PC-9 (cell line): ENCODE measurements at regions not wholly inside any gene's neighbourhood (a gene's known extent, or its start where the extent isn't known, plus 50 kb on each side); places are given as distances from the start of the nearest gene placed in this dataset.

ENCODE experiments used
- BruUV-seq: library from RNA; stranded (reverse); fragments of 400-500 nt; replicated peaks from 2 replicates; lab custom pipeline; 2021; lab: Mats Ljungman, UMichigan
- CTCF ChIA-PET: fragments of 300-600 bp; sonication (Branson Sonifier 250); formaldehyde crosslinking; loops from one replicate; lab custom pipeline; 2022; ENCODE audit warnings: antibody characterized with exemption; lab: Charles Lee
- POLR2A ChIA-PET: fragments of 300-600 bp; sonication (Branson Sonifier 250); formaldehyde crosslinking; loops from one replicate; lab custom pipeline; 2022; ENCODE audit warnings: antibody characterized with exemption; ENCODE audit not compliant: unreplicated experiment; lab: Charles Lee
- DNase-seq, 2 experiments: peaks; one replicate each; pipeline versions ENCODE4 v3.0.0 to v3.0.0-alpha.2; 2015 to 2022; ENCODE audit warnings: mixed read lengths in 1 of 2
- H2AFZ ChIP-seq: fragments of 200-600 bp; sonication (generic); 2 replicates; pipeline ENCODE4 v1.8.1; 2017; ENCODE audit warnings: antibody characterized with exemption
- H3F3A ChIP-seq: fragments of 200-600 bp; sonication (generic); 2 replicates; pipeline ENCODE4 v1.8.1; 2017; ENCODE audit warnings: antibody characterized with exemption, mild to moderate bottlenecking, low read depth; ENCODE audit not compliant: insufficient read depth
- H3K27ac ChIP-seq: fragments of 200-600 bp; sonication (generic); 2 replicates; pipeline ENCODE4 v1.6.1; 2016; ENCODE audit warnings: mixed run types
- H3K27me3 ChIP-seq: fragments of 200-600 bp; sonication (generic); 2 replicates; pipeline ENCODE4 v1.6.1; 2016; ENCODE audit warnings: low read depth, mixed run types; ENCODE audit not compliant: insufficient read depth
- H3K36me3 ChIP-seq: fragments of 200-600 bp; sonication (generic); 2 replicates; pipeline ENCODE4 v1.6.1; 2016; ENCODE audit warnings: low read depth, mixed run types
- H3K4me1 ChIP-seq: fragments of 200-600 bp; sonication (generic); replicated peaks from 2 replicates; pipeline ENCODE4 v1.6.1; 2016; ENCODE audit warnings: mixed run types; ENCODE audit not compliant: insufficient read depth
- H3K4me2 ChIP-seq: fragments of 200-600 bp; sonication (generic); 2 replicates; pipeline ENCODE4 v1.6.1; 2017; ENCODE audit warnings: mixed run types
- H3K4me3 ChIP-seq: fragments of 200-600 bp; sonication (generic); 2 replicates; pipeline ENCODE4 v1.6.1; 2016; ENCODE audit warnings: mixed run types
- H3K79me2 ChIP-seq: fragments of 200-600 bp; sonication (generic); 2 replicates; pipeline ENCODE4 v1.6.1; 2017; ENCODE audit warnings: low read depth, mixed run types
- H3K9me2 ChIP-seq: fragments of 200-600 bp; sonication (generic); 2 replicates; pipeline ENCODE4 v1.8.1; 2017; ENCODE audit warnings: mild to moderate bottlenecking; ENCODE audit not compliant: insufficient read depth
- H3K9me3 ChIP-seq: fragments of 200-600 bp; sonication (generic); 2 replicates; pipeline ENCODE4 v1.8.1; 2016; ENCODE audit warnings: low read depth; ENCODE audit not compliant: insufficient read depth
- H4K20me1 ChIP-seq: fragments of 200-600 bp; sonication (generic); 2 replicates; pipeline ENCODE4 v1.8.1; 2017; ENCODE audit not compliant: insufficient read depth
- EZH2 ChIP-seq: fragments of 200-600 bp; sonication (generic); IDR thresholded peaks from 2 replicates; pipeline ENCODE4 v1.8.0; 2017; ENCODE audit warnings: antibody characterized with exemption, low read depth
- intact Hi-C: fragments of 100-400 bp; cut with micrococcal nuclease; formaldehyde crosslinking; loops from one replicate; pipeline ENCODE4 v1.10.0; 2022; ENCODE audit not compliant: unreplicated experiment
- TF ChIP-seq, protein P1 (sequence below): fragments of 200-600 bp; sonication (generic); conservative IDR thresholded peaks from 2 replicates; pipeline ENCODE4 v1.6.1; 2017; ENCODE audit warnings: mixed run types, antibody characterized with exemption, mild to moderate bottlenecking, moderate library complexity

- no peak overlapping the region for H3K4me2 ChIP-seq
- peaks cover 24% of the 10 kb centered on the region for H3K4me1 ChIP-seq
- H2AFZ ChIP-seq: no peak overlapping the region
- no peaks in the 10 kb centered on the region for H3K27me3 ChIP-seq
- no peak overlapping the region for H3K4me3 ChIP-seq
- H3F3A ChIP-seq: peaks cover 7% of the 10 kb centered on the region; the same call in 1 of the 2 replicates
- POLR2A ChIA-PET: no interaction called here
- TF ChIP-seq, protein P1, sequence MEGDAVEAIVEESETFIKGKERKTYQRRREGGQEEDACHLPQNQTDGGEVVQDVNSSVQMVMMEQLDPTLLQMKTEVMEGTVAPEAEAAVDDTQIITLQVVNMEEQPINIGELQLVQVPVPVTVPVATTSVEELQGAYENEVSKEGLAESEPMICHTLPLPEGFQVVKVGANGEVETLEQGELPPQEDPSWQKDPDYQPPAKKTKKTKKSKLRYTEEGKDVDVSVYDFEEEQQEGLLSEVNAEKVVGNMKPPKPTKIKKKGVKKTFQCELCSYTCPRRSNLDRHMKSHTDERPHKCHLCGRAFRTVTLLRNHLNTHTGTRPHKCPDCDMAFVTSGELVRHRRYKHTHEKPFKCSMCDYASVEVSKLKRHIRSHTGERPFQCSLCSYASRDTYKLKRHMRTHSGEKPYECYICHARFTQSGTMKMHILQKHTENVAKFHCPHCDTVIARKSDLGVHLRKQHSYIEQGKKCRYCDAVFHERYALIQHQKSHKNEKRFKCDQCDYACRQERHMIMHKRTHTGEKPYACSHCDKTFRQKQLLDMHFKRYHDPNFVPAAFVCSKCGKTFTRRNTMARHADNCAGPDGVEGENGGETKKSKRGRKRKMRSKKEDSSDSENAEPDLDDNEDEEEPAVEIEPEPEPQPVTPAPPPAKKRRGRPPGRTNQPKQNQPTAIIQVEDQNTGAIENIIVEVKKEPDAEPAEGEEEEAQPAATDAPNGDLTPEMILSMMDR: no peak
- no peak for TF ChIP-seq EZH2
- H3K9me3 ChIP-seq: no peaks in the 10 kb centered on the region
- no peaks in the 10 kb centered on the region for H3K9me2 ChIP-seq
- no peak overlapping the region for H3K27ac ChIP-seq
- H4K20me1 ChIP-seq: no peaks in the 10 kb centered on the region
- BruUV-seq: no TSS peak
- H3K79me2 ChIP-seq: no peaks in the 10 kb centered on the region
- H3K36me3 ChIP-seq: no peaks in the 10 kb centered on the region
- intact Hi-C loops: loop anchor here (1.0 to 5.0 kb wide), 9 partner anchors 48 to 603 kb away; partner anchors contain the start of genes ANKH and OTULINL
- no peak for DNase-seq
- CTCF ChIA-PET: no interaction called here
Measured at GRCh38 chr5:15007646-15008045, 136.1 kb upstream of the ANKH start.

DNA sequence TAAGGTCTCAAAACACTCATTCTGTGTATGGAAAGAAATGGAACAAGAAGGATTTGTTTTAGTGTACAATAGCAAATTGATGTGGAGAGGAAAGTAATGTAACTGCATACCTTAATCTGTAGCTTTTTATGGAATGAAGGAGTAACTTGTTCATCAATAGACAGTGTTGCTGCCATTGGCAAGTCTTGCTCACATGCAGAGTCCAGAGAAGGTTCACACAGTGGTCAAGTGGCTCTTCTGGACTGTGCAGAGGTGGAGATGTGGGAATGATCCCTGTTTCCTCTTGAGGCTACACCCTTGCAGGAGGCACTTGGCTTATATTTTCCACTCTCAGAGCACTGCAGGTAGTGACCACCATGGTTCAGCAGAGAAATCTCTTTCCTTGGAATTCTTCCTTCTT lies 132.9 kb upstream of the ANKH start:
- ChIA-PET CTCF (interaction anchor here (0.7 to 3.5 kb wide), 6 partner anchors 15 to 319 kb away, joined by 3 to 42 read pairs (median 6); no protein-coding TSS in a partner anchor), POLR2A (no interaction called here)
- Histone ChIP-seq H2AFZ (no peak overlapping the region), H3K36me3 (no peaks in the 10 kb centered on the region), H3K9me3 (no peaks in the 10 kb centered on the region), H3K4me2 (no peak overlapping the region), H3K4me3 (no peak overlapping the region), H3K27ac (no peak overlapping the region), H3K79me2 (no peaks in the 10 kb centered on the region), H3F3A (0 out of 2 replicates have a peak, but pooled peaks cover 5% of the 10 kb centered on the region), H3K4me1 (peaks cover 17% of the 10 kb centered on the region), H3K27me3 (no peaks in the 10 kb centered on the region; the same call in 1 of the 2 replicates), H4K20me1 (no peaks in the 10 kb centered on the region), H3K9me2 (no peaks in the 10 kb centered on the region)
- no TSS peak for BruUV-seq
- no peak for DNase-seq
- intact Hi-C loops: no loop called here
- no peak for TF ChIP-seq EZH2
- TF ChIP-seq, protein P1: no peak

DNA sequence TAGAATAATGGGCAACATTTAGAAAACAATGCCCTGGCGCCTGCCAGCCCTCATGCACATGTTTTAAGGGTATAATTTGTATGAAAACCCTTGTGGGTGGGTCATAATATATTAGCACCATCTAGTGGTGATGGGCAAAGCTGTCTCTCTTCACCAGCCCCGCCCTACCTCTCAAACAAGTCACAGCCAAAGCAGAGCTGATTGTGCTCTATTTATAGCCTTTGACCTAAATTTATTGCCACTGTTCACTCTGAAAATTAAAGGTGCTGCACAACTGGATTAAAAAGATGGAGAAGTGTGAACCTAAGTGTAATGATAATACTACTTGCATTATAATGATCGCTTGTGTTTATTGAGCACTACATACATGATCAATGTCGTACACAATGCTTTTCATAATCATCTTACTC lies 131.9 kb upstream of the ANKH start:
- no peak overlapping the region for H3K4me2 ChIP-seq
- BruUV-seq: no TSS peak
- H3K79me2 ChIP-seq: no peaks in the 10 kb centered on the region
- H3K36me3 ChIP-seq: no peaks in the 10 kb centered on the region
- intact Hi-C loops: loop anchor here (1.0 kb wide), 4 partner anchors 57 to 318 kb away; no protein-coding TSS in a partner anchor
- TF ChIP-seq EZH2: no peak
- TF ChIP-seq, protein P1: peak; percentile 83
- peaks cover 7% of the 10 kb centered on the region for H3K4me1 ChIP-seq
- no peaks in the 10 kb centered on the region for H3K9me2 ChIP-seq
- no peaks in the 10 kb centered on the region for H3F3A ChIP-seq
- H4K20me1 ChIP-seq: no peaks in the 10 kb centered on the region
- no peak overlapping the region for H3K4me3 ChIP-seq
- H3K27me3 ChIP-seq: peaks cover 2% of the 10 kb centered on the region; the same call in 1 of the 2 replicates
- no peak overlapping the region for H3K27ac ChIP-seq
- H3K9me3 ChIP-seq: peaks cover under 1% of the 10 kb centered on the region; the same call in 1 of the 2 replicates
- no peak overlapping the region for H2AFZ ChIP-seq
- DNase-seq: peak; percentile 51 to 73
- POLR2A ChIA-PET: no interaction called here
- CTCF ChIA-PET: interaction anchor here (0.6 to 3.5 kb wide), 13 partner anchors 9 to 479 kb away, joined by 3 to 42 read pairs (median 4); no protein-coding TSS in a partner anchor
